ENCODE measurements at regions not wholly inside any gene's neighbourhood (a gene's known extent, or its start where the extent isn't known, plus 50 kb on each side); places are given as distances from the start of the nearest gene placed in this dataset.
"Not testable (repeated sequence)": the region's sequence is repeated elsewhere in the genome, so short reads cannot be mapped to it uniquely, and the experiment has no call there.

- DNase-seq: not testable (repeated sequence)
Observed at GRCh38 chr15:91415258-91415657, 315.2 kb downstream of the SV2B start.

GRCh38 chr15:91420689-91421088 lies 320.6 kb downstream of the SV2B start:
- DNase-seq: no peak

GRCh38 chr15:91422797-91423196 lies 322.7 kb downstream of the SV2B start:
- no peak for DNase-seq

- DNase-seq: no peak
Observed at GRCh38 chr15:91424001-91424400, 323.9 kb downstream of the SV2B start.

- DNase-seq: peak; percentile 5
Observed at GRCh38 chr15:91426412-91426811, 326.4 kb downstream of the SV2B start.

- no peak for DNase-seq
Observed at GRCh38 chr15:91429973-91430372, 329.9 kb downstream of the SV2B start.

GRCh38 chr15:91431041-91431715 lies 331.1 kb downstream of the SV2B start:
- no peak for DNase-seq

- no peak for DNase-seq
Observed at GRCh38 chr15:91435113-91435512, 335.1 kb downstream of the SV2B start.

- no peak for DNase-seq
Observed at GRCh38 chr15:91444656-91445055, 344.6 kb downstream of the SV2B start.

GRCh38 chr15:91445695-91446228 lies 345.7 kb downstream of the SV2B start:
- DNase-seq: no peak

GRCh38 chr15:91447991-91448644 lies 348.1 kb downstream of the SV2B start:
- no peak for DNase-seq

- DNase-seq: not testable (repeated sequence)
Observed at GRCh38 chr15:91453376-91453775, 353.3 kb downstream of the SV2B start.

- no peak for DNase-seq
Observed at GRCh38 chr15:91456251-91456718, 356.2 kb downstream of the SV2B start.

GRCh38 chr15:91456921-91457320 lies 356.9 kb downstream of the SV2B start:
- no peak for DNase-seq

GRCh38 chr15:91461377-91461776 lies 361.3 kb downstream of the SV2B start:
- no peak for DNase-seq

GRCh38 chr15:91465086-91465485 lies 365.0 kb downstream of the SV2B start:
- DNase-seq: no peak

- no peak for DNase-seq
Observed at GRCh38 chr15:91465696-91466095, 365.6 kb downstream of the SV2B start.

GRCh38 chr15:91468871-91469580 lies 369.0 kb downstream of the SV2B start:
- DNase-seq: peak; percentile 6

GRCh38 chr15:91469632-91470567 lies 369.8 kb downstream of the SV2B start:
- DNase-seq: peak; percentile 68

- no peak for DNase-seq
Observed at GRCh38 chr15:91471468-91471867, 371.4 kb downstream of the SV2B start.

- DNase-seq: no peak
Observed at GRCh38 chr15:91472316-91472756, 372.3 kb downstream of the SV2B start.

GRCh38 chr15:91473894-91474545 lies 374.0 kb downstream of the SV2B start:
- no peak for DNase-seq
